MM.1S (cell line): ENCODE measurements at regions not wholly inside any gene's neighbourhood (a gene's known extent, or its start where the extent isn't known, plus 50 kb on each side); places are given as distances from the start of the nearest gene placed in this dataset.

ENCODE experiments used
- DNase-seq: peaks from one replicate; pipeline ENCODE4 v3.0.0-alpha.2; 2015
- H2AFZ ChIP-seq: fragments of 300-600 bp; sonication (generic); 2 replicates; pipeline ENCODE4 v1.6.0; 2016; ENCODE audit warnings: antibody characterized with exemption, low read length
- H3F3A ChIP-seq: fragments of 300-600 bp; sonication (generic); 2 replicates; pipeline ENCODE4 v1.6.1; 2016; ENCODE audit warnings: mild to moderate bottlenecking, antibody characterized with exemption, low read length, moderate library complexity, mixed read lengths; ENCODE audit not compliant: insufficient read depth
- H3K27ac ChIP-seq: fragments of 300-600 bp; sonication (generic); 2 replicates; pipeline ENCODE4 v1.5.1; 2016; ENCODE audit warnings: mild to moderate bottlenecking, low read length
- H3K27me3 ChIP-seq: fragments of 300-600 bp; sonication (generic); replicated peaks from 2 replicates; pipeline ENCODE4 v1.6.0; 2016; ENCODE audit warnings: low read length; ENCODE audit not compliant: insufficient read depth
- H3K36me3 ChIP-seq: fragments of 300-600 bp; sonication (generic); replicated peaks from 2 replicates; pipeline ENCODE4 v1.6.1; 2016; ENCODE audit warnings: mild to moderate bottlenecking, low read length, mixed read lengths; ENCODE audit not compliant: insufficient read depth
- H3K4me1 ChIP-seq: fragments of 300-600 bp; sonication (generic); 2 replicates; pipeline ENCODE4 v1.6.1; 2016; ENCODE audit warnings: low read length, mixed read lengths
- H3K4me2 ChIP-seq: fragments of 300-600 bp; sonication (generic); 2 replicates; pipeline ENCODE4 v1.6.0; 2016; ENCODE audit warnings: low read depth, low read length
- H3K4me3 ChIP-seq: fragments of 300-600 bp; sonication (generic); 2 replicates; pipeline ENCODE4 v1.5.1; 2016; ENCODE audit warnings: low read length, mixed read lengths
- H3K79me2 ChIP-seq: fragments of 300-600 bp; sonication (generic); 2 replicates; pipeline ENCODE4 v1.6.1; 2016; ENCODE audit warnings: mixed run types, low read length, mixed read lengths
- H3K9ac ChIP-seq: fragments of 300-600 bp; sonication (generic); 2 replicates; pipeline ENCODE4 v1.6.1; 2016; ENCODE audit warnings: low read length, mixed read lengths
- H3K9me2 ChIP-seq: fragments of 300-600 bp; sonication (generic); replicated peaks from 2 replicates; pipeline ENCODE4 v1.6.1; 2016; ENCODE audit warnings: mild to moderate bottlenecking, low read length, mixed read lengths; ENCODE audit not compliant: insufficient read depth
- H3K9me3 ChIP-seq: fragments of 300-600 bp; sonication (generic); replicated peaks from 2 replicates; pipeline ENCODE4 v1.6.1; 2016; ENCODE audit warnings: mild to moderate bottlenecking, low read length, mixed read lengths; ENCODE audit not compliant: insufficient read depth
- H4K20me1 ChIP-seq: fragments of 300-600 bp; sonication (generic); 2 replicates; pipeline ENCODE4 v1.6.1; 2016; ENCODE audit warnings: mild to moderate bottlenecking, low read length, moderate library complexity, mixed read lengths; ENCODE audit not compliant: insufficient read depth
- CTCF ChIP-seq: fragments of 300-600 bp; sonication (generic); IDR thresholded peaks from 2 replicates; pipeline ENCODE4 v1.5.1; 2016; ENCODE audit warnings: antibody characterized with exemption, low read length, mixed read lengths
- EZH2 ChIP-seq: fragments of 300-600 bp; sonication (generic); optimal IDR thresholded peaks from 2 replicates; pipeline ENCODE3; 2017; ENCODE audit warnings: low read depth, mild to moderate bottlenecking, antibody characterized with exemption, low read length, mixed read lengths
- EZH2phosphoT487 ChIP-seq: fragments of 300-600 bp; sonication (generic); IDR thresholded peaks from 2 replicates; pipeline ENCODE4 v1.6.1; 2018; ENCODE audit warnings: antibody characterized with exemption, low read length

GRCh38 chr17:12579288-12579687 lies 86.4 kb upstream of the MYOCD start:
- no peaks in the 10 kb centered on the region for H3K4me1 ChIP-seq
- no peak overlapping the region for H3K4me3 ChIP-seq
- H2AFZ ChIP-seq, result no peak overlapping the region
- no peaks in the 10 kb centered on the region for H3K79me2 ChIP-seq
- no peak overlapping the region for H3K9ac ChIP-seq
- no peaks in the 10 kb centered on the region for H3K36me3 ChIP-seq
- no peaks in the 10 kb centered on the region for H3F3A ChIP-seq
- no peak overlapping the region for H3K4me2 ChIP-seq
- H4K20me1 ChIP-seq, result no peaks in the 10 kb centered on the region
- H3K9me2 ChIP-seq, result no peaks in the 10 kb centered on the region
- H3K27me3 ChIP-seq, result no peaks in the 10 kb centered on the region
- DNase-seq, result no peak
- H3K9me3 ChIP-seq, result no peaks in the 10 kb centered on the region
- no peak overlapping the region for H3K27ac ChIP-seq
- TF ChIP-seq EZH2 (no peak), EZH2phosphoT487 (no peak), CTCF (no peak)

- Histone ChIP-seq H3K36me3 (no peaks in the 10 kb centered on the region), H3K9ac (no peak overlapping the region), H3K27me3 (no peaks in the 10 kb centered on the region), H3K4me2 (no peak overlapping the region), H3K4me1 (no peaks in the 10 kb centered on the region), H2AFZ (no peak overlapping the region), H3K9me2 (no peaks in the 10 kb centered on the region), H3K79me2 (no peaks in the 10 kb centered on the region), H4K20me1 (no peaks in the 10 kb centered on the region), H3K4me3 (no peak overlapping the region), H3F3A (no peaks in the 10 kb centered on the region), H3K9me3 (no peaks in the 10 kb centered on the region), H3K27ac (no peak overlapping the region)
- TF ChIP-seq EZH2 (no peak), CTCF (no peak), EZH2phosphoT487 (no peak)
- no peak for DNase-seq
Measured at GRCh38 chr17:12580640-12581039, 85.0 kb upstream of the MYOCD start.

- Histone ChIP-seq H3K4me3 (no peak overlapping the region), H3K36me3 (no peaks in the 10 kb centered on the region), H4K20me1 (no peaks in the 10 kb centered on the region), H3F3A (no peaks in the 10 kb centered on the region), H3K9me2 (no peaks in the 10 kb centered on the region), H3K79me2 (no peaks in the 10 kb centered on the region), H3K27me3 (no peaks in the 10 kb centered on the region), H3K4me1 (no peaks in the 10 kb centered on the region), H3K9me3 (no peaks in the 10 kb centered on the region), H3K4me2 (no peak overlapping the region), H3K27ac (no peak overlapping the region), H2AFZ (no peak overlapping the region), H3K9ac (no peak overlapping the region)
- TF ChIP-seq EZH2, result no peak
- TF ChIP-seq CTCF, result no peak
- TF ChIP-seq EZH2phosphoT487, result no peak
- DNase-seq, result no peak
Measured at GRCh38 chr17:12584727-12585126, 81.0 kb upstream of the MYOCD start.
